Ureter (tissue), 1 donor: ENCODE measurements at regions not wholly inside any gene's neighbourhood (a gene's known extent, or its start where the extent isn't known, plus 50 kb on each side); places are given as distances from the start of the nearest gene placed in this dataset.
"Not testable (repeated sequence)": the region's sequence is repeated elsewhere in the genome, so short reads cannot be mapped to it uniquely, and the experiment has no call there.

Experiments used
- DNase-seq: peaks from one replicate; pipeline ENCODE4 v3.0.0-alpha.2; 2020; ENCODE audit warnings: low spot score
- donor health status: DM: yes; HTN: yes; CAD: no.

GRCh38 chr5:33210221-33210620, 230.5 kb upstream of the TARS1 start:
- DNase-seq, result not testable (repeated sequence)

GRCh38 chr5:33210978-33211377, 229.8 kb upstream of the TARS1 start:
- no peak for DNase-seq

- DNase-seq, result no peak
These were observed 228.3 kb upstream of the TARS1 start for GRCh38 chr5:33212439-33212838.

DNA sequence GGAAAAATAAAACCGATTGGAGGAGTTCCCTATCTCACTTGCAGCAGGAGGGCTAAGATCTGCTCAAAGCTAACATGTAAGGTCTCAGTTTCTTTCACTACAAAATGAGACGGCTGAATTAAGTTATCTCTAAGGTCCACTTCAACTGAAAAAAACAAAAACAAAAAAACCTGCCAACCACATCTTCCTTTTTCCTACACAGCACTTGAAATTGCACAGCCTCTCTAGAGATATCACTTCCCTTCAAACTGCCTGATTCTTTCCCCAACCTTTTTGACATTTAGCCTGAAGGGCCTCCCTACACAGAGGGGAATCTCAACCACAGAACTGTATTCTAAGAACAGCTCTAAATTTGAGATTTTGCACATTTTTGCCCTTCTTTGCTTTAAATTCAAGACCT, 227.9 kb upstream of the TARS1 start:
- DNase-seq, result no peak

- no peak for DNase-seq
These were observed 217.0 kb upstream of the TARS1 start for GRCh38 chr5:33223563-33224284.

DNA sequence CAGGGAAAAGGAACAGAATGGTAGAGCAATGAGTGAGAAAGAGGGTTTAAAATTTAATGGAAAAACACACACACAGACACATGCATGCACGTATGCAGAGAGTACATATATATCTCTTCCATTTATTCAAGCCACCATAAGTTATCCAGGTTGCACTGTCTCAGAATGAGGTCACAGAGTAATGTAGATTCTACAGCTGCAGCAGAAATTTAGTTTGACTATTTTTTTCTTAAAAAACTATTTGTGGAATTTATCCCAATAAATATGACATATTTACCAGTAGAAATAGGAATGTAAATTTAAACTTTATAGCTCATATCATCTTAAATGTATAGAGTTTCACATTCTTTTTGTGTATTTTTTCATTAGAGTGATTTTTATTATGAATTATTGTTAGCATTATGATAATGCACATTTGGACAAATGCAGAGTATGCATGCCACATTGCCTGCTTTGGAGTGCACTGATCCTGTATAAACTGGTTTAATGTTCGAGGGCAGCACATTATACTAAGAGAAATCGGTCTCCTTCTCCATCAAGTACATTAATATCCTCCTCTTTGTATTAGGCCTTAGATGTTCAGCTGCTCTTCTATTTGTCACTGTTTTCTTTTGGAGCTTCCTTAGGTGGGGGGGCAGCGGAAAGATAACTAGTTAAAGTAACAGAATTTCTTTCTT, 216.3 kb upstream of the TARS1 start:
- DNase-seq, result no peak

DNA sequence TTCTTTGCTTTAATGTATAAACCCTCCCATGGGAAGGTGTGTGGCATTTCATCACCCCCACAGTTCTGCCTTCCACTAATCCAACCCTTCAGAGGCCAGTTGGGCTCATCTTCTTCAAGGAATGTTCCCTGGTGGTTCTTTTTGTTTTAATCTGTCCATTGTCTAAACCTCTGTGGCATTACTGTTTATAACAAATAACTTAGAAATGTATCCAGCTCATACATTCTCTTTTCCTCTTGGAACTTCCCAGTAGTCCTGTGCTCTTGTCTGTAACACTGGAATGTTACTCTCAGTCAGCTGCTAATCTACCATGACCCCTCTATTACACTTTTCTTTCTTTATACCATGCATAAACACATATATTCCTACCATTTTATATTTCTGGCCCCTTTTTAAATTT, 213.5 kb upstream of the TARS1 start:
- no peak for DNase-seq

- no peak for DNase-seq
These were observed 213.0 kb upstream of the TARS1 start for GRCh38 chr5:33227746-33228145.

GRCh38 chr5:33228149-33228548, 212.6 kb upstream of the TARS1 start:
- no peak for DNase-seq

DNA sequence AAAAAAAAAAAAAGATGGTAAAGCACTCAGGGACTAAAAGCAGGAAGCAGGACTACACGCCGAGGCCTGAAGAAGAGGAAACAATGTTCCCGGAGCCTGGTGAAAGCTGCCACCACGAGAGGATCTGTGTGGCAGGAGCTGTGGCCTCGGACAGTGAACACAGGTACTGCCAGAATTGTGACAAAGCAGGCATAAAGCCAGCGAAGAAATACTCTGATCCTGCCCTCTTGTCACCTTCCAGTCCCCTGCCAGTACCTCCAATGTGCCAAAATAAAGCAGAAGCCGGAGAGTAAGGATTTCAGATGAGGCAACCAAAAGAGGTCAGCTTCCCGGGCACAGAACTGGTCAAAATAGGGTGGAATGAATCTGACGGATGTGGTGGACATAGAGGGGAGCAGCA, 211.5 kb upstream of the TARS1 start:
- no peak for DNase-seq

DNA sequence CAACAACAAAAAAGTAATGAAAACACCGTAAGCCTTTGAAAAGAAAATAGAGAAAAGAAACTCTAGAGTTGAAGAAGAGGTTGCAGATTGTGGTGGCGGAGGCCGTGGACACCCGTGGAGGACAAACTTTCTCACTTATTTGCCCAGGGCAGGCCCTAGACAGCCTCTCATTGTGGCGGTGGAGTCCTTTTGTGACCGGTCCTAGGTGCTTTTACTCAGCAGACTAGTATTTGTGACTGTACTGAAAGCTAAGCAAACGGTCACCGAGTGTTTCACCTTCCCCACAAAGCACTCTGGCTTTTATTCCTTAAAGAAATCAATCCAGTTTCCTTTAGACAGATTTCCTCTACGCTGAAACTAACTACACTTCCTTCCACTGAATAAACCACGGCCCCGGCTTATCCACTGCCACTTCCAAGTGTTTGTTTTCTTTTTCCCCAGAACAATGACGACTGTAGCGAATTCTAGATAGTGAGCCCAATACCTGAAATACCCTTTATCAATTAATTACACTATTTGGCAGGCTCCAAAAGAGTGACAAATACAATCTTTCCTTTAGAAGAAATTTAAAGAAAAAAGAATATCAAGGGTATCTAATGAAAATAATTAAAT, 210.2 kb upstream of the TARS1 start:
- DNase-seq, result no peak

DNA sequence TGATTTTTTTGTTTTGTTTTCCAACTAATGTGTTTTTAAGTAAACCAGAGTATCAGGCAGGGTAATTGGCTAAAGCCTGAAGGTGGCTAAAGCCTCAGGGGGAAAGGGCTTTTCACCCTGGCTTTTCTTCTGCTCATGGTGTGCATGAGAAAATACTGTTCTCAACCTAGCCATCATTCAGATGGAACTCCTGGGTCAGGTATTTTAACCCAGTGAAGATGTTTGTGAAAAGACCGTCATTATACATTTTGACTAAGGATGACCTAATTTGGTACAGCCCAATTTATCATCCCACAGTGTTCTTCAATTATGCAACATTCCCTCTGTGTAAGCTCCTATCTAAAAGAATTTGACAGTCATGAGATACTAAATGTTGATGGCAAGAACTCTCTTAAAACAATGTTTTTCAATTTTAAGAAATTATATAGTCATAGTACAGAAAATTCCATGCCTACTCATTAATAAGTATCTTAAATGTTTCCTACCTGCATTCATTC, 209.5 kb upstream of the TARS1 start:
- no peak for DNase-seq

DNA sequence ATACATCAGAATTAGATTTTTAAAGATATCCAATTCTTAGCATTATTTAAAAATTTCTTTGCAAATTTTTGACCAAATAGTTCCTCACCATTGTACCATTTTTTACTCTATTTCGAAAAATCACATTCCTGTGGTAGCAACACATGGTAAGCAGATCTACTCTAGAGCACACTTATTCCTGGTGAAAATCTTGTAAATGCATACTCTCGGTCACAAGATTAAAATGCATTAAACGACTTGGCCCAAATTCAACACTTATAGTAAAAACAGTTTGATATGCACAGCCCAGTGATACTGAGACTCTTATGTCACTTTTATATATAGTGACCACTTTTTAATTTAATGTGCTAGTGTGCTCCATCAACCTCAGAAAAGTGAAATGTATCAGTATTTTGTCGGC, 208.8 kb upstream of the TARS1 start:
- DNase-seq, result no peak

DNA sequence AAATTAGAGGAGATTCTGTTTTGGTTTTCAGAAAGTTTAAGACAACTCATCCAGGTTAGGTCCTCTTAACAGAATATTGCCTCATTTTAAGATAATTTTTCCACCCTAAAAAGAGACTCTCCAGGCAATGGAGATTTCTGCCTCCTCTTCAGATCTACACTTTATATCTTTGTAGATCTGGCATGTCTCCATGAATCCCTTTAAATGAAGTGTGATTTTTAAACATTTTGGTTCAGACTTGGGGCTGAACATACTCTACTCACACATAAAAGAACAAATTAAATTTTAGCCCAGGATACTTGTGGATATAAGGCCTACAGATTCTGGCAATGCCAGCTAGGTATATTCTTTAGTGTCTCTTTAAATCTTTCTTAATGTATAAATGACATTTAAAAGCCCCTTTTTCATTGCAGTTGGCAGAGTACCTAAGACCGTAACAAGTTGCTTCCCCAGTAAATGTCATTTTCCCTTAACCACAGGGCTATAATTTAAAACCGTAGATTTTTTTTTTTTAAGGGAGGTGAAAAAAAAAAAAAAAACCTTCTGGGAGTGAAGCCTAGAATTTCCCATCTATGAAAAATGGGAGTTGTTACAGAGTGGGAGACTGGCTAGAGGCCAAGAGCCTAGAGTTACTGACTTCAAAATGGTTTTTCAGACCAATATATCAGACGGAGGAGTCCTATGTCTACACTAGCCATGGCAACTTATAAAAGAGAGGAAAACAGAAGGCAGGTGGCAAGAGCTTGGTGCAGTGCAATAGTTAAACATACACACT, 207.8 kb upstream of the TARS1 start:
- no peak for DNase-seq

- no peak for DNase-seq
These were observed 205.5 kb upstream of the TARS1 start for GRCh38 chr5:33235304-33235703.

- DNase-seq, result no peak
These were observed 204.9 kb upstream of the TARS1 start for GRCh38 chr5:33235824-33236223.

DNA sequence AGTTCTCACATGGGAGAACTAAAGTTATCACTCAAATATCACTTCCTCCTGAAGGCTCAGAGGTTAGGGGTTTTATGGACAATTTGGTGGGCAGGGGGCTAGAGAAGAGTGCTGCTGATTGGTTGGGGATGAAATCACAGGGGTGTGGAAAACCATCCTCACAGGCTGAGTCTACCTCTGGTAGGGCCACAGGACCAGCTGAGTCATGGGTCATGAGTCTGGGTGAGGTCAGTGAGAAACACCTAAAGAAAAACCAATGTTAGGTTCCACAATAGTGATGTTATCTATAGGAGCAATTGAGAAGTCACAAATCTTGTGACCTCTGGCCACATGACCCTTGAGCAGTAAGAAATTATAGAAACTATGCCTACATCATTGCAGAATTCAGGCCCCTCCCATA, 203.3 kb upstream of the TARS1 start:
- DNase-seq, result no peak

- DNase-seq, result no peak
These were observed 201.7 kb upstream of the TARS1 start for GRCh38 chr5:33238826-33239695.

- DNase-seq, result no peak
These were observed 200.2 kb upstream of the TARS1 start for GRCh38 chr5:33240558-33240957.

DNA sequence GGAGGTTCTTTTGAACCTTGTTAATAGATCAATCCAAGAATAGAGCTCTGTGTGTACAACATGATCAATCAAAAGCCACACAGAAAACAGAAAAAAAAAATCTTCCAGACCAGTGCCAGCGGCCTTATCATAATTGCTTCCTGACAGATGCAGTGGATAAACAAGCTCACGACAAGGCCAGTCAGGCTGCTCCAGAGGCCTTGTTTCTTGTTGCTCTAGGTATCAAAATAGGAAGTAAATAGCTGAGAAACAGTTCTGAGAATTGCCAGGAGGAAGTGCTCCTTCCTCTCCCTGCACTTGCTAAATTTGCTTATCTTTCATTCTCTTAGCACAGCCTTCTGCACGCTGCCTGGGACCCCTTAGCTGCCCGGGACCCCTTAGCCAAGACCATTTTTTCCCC, 199.0 kb upstream of the TARS1 start:
- no peak for DNase-seq

DNA sequence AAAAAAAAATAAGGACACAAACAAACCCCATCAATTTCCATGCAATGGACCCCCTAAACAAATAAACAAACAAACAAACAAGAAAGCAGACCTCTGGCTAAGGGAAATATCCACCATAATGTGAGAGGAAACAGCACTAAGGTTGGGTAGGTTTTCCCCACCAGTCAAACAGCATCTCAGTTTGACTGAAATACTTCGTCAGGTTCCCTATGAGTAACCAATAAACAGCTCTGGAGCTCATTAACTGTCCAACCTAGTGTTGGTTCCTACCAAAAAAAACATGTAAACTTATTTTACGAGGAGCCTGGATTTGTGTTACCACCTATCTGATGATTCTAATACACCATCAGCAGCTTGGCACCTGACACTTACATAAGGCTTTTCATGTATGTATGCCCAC, 198.5 kb upstream of the TARS1 start:
- no peak for DNase-seq
